SW480 (cell line): ENCODE measurements at regions not wholly inside any gene's neighbourhood (a gene's known extent, or its start where the extent isn't known, plus 50 kb on each side); places are given as distances from the start of the nearest gene placed in this dataset.

Experiments
- DNase-seq: peaks from one replicate; pipeline ENCODE4 v3.0.0-alpha.2; 2016; ENCODE audit warnings: low spot score

DNA sequence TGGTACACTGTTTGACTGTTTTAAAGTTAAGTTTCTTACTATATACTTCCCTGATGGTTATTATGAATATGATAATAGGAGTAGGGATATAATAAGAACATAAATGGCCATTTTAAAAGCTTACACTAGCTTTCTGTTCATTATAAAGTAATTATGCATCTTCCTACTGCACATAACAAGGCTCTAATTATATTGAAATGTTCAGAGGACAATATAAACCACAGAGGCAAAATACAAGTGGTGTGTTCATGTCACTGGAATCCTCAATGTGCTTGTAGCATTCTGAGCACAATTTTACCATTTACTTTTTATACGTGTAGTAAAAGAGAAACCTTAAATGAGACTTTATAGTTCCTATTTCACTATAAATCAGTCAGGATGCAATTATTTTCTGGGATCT lies 268.3 kb downstream of the TMA16 start:
- DNase-seq: no peak

DNA sequence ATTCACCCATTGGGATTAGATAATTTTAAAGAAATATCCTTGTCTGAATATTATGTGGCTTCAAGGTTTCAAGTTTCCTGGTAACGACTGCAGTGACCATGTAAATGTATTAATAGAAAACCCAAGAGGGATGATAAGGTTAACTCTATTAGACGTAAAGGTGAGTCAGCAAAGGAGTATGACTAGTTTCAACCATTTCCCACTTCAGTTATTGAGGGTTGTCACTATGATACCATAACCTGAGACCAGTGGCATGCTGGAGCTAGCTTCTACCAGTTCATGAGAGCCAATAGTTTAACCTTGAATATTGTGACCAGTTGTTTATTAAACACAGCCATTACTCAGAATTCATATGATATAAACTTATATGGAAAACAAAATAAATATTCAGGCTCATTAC lies 270.1 kb downstream of the TMA16 start:
- DNase-seq: no peak

DNA sequence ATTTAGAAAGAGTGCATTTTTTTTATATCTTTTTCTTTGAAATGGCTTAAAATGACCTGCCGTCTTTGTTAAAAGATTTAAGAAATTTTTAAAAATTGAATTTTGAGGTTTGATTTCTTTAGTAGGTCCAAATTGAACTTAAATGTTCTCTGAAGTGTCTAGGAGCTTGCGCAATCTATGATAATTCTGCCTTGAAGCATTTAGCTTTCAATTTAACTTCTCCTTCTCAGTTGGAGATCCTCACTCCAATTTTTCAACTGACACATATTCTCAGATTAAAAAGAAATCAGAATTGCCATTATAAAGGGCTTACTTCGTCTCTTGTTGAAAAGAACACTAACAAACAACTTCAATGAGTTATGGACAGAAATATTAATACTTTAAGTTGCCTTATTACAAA lies 273.5 kb downstream of the TMA16 start:
- no peak for DNase-seq

DNA sequence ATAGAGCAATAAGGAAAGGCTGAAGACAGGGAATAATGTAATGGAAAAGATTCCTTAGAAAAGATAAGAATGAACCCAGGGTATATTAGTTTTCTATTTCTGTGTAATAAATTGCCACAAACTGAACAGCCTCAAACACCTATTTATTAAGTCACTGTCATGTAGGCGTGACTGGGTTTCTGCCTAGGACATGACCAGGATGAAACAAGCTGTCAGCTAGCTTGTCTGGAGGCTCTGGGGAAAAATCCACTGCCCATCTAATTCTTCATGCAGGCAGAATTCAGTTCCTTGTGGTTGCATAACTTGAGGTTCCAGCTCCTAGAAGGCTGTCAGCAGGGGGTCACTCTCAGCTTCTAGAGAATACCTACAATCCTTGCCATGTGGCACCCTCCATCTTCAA lies 277.7 kb downstream of the TMA16 start:
- DNase-seq: no peak

DNA sequence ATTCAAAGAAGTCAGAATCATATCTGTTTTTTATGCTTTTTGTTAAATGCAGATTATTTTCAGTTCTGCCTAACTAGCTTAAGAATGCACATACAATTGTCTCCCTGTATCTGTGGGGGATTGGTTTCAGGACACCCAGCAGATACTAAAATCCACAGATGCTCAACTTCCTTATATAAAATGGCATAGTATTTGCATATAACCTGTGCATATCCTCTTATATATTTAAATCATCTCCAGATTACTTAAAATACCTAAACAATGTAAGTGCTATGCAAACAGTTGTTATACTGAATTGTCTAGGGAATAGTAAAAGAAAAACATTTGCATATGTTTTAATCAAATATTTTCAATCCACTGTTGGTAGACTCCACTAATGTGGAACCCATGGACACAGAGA lies 279.4 kb downstream of the TMA16 start:
- DNase-seq: no peak

DNA sequence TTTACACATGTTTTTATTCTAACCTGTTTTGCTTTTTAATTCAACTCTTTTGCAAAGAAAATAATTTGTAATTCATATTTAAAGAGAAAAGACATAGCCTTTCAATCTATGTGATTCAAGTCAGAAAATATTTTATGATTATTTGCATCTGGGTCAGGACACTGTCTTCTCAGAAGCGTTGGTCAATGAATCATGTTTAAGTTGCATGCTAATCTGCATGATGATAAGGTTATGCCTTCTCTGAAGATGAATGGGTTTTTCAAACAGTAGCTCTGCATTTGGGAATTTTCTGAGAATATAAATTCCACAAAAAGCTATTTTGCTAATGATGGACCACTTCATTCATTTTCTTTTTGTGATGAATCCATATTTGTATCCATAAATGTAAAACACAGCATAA lies 282.5 kb downstream of the TMA16 start:
- DNase-seq: no peak

DNA sequence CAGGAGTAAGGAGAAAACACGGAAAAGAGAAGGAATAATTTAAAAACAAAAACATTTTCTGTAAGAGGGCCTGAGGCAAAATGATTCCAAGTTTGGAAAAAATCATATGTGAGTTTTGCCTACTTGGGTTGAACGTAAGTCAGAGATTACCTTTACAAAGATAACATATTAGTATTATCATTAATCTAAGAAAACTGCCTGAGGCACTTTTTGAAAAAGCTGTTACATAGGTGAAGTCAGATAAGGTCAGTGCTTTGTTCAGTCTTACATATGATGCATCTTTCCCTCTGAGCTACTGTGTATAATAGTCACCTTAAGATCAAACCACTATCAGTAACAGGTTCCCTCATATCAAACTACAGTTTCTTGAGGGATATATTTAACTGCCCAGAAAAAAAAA lies 287.2 kb downstream of the TMA16 start:
- no peak for DNase-seq

DNA sequence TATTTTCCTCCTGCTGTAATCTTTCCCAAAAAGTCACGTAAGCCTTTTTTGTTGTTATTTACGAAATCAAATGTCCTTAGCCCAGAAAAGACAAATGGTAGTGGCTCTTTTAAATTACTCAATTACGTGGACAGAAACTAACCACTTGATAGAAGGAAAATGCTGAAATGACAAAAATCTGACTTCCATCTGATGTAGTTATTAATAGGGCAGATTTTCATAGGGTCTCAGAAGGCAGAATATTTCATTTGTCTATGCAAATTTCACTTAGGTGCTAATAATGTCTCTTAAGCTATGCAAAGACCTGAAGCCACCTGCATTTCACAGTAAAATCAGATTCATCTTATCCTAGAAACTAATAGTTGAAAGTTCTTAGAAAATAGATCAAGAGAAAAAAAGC lies 295.7 kb downstream of the TMA16 start:
- DNase-seq: no peak

DNA sequence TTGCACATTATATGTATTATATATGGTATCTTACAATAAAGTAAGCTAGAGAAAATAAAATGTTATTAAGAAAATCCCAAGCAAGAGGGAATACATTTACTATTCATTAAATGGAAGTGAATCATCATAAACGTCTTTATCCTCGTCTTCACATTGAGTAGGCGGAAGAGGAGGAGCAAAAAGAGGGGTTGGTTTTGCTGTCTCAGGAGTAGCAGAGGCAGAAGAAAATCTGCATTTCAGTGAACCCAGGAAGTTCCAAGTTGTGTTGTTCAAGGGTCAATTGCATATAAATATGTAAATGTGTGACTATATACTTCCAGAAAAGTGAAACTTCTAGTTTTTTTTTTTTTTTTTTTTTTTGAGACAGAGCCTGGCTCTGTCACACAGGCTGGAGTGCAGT lies 301.4 kb downstream of the TMA16 start:
- DNase-seq: no peak

DNA sequence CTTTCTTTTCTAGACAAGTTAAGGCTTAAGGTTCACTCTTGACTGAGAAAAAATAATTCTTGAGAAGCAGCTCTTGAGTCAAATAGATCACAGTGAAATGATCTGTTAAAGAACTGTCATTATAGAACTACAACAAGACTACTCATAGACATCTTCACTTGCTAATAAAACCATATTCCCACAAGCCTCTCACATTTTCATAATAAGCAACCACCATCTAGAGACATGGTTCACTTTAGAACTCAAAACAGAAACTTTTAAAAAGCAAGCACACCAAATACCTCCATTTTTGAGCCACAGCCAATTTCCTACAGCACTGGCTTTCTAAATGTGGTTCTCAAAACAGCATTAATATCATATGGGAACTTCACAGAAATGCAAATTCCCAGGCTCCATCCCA lies 309.5 kb downstream of the TMA16 start:
- no peak for DNase-seq

DNA sequence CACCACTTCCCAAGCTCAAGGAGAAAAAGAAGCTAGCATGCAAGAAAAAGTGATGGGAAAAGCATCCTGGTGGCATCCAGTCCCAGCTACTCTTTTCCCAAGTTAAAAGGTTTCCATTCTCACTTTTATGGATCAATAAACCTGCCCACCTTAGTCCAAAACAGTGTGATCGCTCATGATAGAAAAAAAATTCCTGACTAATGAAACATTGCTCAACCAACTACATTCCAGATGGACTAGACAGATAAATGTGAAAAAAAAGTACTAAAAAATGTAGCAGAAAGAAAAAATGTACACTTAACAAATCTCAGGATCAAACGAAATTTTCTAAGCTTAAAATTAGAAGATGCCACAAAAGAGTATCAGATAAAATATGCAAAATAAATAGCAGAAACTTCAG lies 312.2 kb downstream of the TMA16 start:
- no peak for DNase-seq

DNA sequence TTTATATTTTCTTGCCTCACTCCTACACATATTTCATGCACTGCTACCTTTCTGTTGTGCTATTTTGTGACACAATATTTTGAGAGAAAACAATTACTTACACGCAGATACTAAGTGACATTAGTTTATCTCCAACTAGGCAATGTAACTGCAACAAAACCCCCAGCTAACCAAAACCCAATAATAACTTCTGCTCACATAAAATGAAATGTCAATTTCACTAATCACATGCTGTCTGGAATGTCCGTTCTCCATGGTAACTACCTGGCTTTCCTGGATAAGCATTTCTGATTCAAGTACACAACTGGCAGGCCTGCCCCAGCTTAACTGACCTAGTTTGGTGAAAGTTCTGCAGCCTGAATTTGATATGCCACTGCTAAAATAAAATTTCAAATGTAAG lies 313.5 kb downstream of the TMA16 start:
- DNase-seq: no peak

DNA sequence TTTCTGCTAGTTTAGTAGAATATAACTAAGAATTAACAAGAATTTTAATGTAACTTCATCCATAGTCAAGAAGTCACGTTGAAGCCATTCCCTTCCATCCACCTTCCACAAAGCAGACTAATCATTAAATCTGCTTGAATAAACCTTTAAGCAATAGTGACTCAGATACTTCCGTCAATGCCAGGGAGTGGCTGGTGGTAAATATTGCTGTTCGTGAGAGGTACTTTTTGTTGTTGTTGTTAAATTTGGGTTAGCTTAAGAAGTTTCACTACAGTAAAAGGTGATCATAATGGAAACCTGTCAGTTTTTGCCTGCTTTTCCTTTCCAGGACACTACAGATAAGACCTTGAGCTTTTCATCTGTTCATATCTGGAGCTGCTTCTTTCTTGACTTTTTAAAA lies 316.3 kb downstream of the TMA16 start:
- no peak for DNase-seq

DNA sequence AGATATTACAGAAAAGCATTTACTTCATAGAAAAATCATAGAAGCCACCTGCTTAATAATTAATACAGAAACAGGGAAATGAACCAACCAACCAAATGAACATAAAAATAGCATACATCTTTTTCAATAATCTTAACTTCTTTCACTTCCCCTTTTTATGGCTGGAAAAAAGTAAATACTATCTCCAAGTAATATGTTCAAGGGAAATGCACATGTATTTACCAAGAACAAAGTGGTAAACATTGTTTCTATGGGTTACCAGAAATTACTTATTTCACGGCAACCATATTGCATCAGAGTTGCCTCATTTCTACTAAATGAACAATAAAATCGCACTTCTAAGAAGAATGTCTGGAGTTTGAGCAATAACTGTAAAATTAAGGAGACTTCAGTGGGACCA lies 321.3 kb downstream of the TMA16 start:
- DNase-seq: no peak

DNA sequence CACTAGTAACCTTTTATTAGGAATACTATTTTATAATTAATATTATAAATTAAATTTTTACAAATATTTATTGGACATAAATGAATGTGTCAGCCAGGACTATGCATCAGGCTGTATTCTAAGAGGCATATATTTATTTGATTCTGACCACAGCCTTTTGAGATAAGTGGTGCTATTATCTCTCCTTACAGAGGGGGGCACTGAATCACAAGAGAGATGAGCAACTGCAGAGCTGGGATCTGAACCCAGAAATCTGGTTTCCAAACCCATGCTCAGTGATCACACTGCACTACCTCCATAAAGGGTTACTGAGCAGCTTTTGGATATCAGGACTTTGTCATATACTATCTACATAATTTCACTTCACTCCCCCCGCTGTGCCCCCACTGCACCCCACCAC lies 322.0 kb downstream of the TMA16 start:
- DNase-seq: no peak

DNA sequence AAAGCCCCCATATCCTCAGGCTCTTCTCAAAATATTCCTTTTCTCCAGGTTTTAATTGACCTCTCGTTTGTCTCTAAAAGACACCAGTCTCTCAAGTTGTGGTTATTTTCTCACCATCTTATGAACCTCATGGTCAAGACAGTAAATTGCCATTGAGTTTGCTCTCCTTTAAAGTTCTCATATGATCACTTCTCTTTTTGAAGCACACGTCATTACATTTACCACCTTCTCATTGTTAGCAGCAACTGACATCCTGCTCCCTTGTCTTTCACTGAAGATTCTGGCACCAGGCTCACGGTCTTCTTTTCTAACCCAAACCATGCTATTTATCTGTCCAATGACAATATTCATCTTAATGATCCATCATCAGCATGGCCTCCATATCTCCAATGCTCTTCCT lies 324.2 kb downstream of the TMA16 start:
- DNase-seq: no peak

DNA sequence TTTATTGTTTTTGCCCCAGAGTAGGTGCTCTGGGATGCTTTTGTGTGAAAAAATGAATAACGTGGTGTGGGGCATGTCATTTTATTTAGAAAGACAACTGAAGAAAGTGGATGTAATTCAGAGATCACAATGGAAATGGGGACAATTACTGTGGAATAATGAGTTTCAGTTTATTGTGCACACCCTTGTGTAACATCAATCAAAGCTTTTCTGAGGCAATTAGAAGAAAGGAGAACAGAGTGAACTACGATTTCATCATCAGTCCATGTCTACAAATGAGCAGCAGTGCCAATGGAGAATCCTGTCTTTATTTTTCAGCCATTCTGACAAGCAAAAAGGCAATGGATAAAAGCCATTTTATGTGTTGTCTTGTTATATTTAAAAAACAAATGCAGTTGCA lies 339.2 kb downstream of the TMA16 start:
- DNase-seq: no peak

DNA sequence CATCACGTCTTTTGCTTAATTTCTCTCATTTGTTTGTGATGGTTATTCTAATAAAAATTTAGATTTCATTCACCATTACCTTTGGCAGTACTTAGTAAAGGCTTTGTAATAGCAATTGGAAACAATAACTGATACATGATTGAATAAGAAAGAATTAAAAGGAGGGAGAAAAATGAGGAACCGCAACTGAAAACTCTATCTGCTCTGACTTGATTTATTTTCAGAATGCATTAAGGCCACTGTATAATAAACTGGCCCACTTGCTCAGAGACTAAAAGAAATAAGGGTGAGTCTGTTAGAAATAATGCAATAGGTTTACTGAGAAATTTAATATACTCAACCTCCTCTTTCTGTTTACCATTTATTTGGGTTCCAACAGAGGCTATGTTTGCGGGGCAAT lies 351.5 kb downstream of the TMA16 start:
- DNase-seq: no peak

DNA sequence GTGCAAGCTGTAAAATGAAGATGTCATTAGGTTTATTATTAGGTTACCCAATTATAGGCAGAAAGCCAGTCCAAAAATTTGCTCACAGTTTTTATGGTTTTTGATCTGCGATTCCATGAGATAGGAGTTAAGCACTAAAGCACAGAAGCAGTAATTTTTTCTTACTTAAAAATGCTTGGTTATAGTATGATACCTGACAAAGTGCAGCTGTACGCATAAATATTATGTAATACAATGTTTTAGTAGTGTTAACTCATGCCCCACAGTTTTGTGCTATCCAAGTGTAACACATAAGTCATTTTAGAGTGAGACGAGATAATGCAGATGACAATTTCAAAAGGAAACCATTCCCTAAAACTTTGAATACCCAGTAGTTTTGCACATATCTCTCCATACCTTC lies 357.8 kb downstream of the TMA16 start:
- no peak for DNase-seq

DNA sequence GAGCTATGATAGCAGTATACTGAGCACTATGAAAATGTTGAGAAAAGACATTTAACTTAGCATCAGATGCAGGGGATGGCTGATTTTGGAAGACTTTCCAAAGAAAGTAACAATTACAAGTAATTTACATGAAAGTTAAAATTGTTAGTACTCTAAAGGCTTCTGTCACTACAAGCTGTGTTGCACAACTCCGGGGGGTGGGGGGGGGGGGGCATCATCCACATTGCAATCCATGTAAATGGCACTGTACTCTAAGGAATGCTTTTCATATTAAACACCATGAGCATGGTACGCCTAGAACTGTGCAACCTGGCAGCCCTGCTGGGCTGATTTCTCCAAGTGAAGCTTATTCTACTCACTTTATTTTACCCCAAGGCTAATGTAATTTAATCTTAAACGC lies 363.4 kb downstream of the TMA16 start:
- DNase-seq: no peak

DNA sequence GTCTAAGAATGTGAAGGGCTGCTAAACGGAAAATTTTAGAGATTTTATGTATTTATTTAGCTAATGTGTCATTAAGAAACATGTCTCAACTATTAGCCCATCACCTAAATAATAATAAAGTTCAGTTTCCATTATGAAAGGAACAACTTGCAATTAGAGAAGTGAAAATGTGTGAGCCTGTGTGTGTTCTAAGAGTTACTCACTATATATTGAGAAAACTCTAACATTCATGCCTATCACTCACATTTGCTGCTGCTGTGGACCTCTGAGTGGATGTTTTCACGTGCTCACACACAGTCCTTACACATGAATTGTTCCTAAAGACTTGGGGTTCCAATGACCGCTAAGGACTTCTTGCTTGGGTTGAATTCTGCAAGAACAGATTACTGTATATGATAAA lies 364.0 kb downstream of the TMA16 start:
- no peak for DNase-seq

DNA sequence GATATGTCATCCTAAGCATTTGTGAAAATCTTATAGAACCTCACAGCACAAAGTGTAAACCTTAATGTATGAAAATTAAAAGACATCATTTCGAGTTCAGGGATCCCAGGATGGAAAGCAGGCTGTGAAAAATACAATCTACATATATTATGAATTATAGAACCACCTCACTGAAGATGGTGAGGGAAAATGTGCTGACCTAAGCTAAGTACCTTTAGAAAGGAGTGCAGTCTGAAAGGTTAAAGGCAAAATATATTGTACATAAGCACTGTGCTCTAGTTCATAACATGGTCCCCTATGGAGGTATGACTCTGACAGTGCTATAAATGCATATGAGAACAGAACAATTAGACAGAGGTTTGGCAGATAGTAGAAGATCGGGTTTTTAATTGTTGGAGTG lies 368.6 kb downstream of the TMA16 start:
- DNase-seq: no peak

DNA sequence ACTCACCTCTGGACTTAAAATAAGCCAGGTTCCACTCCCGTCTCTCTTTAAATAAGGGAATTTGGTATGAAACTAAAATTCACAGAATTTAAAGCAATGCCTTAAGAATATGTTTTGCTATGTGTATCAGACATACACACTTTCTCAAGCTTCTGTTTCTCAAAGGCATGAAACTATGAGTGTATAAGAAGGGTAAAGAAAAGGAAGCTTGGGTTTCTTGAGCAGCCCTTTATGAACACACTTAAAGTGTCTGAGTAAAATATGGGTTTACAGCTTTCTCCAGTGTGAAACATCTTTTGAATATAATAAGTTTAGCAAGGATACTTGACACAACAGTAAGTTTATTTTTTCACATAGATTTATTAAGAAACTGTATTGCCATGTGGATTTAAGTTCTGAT lies 370.5 kb downstream of the TMA16 start:
- DNase-seq: no peak

DNA sequence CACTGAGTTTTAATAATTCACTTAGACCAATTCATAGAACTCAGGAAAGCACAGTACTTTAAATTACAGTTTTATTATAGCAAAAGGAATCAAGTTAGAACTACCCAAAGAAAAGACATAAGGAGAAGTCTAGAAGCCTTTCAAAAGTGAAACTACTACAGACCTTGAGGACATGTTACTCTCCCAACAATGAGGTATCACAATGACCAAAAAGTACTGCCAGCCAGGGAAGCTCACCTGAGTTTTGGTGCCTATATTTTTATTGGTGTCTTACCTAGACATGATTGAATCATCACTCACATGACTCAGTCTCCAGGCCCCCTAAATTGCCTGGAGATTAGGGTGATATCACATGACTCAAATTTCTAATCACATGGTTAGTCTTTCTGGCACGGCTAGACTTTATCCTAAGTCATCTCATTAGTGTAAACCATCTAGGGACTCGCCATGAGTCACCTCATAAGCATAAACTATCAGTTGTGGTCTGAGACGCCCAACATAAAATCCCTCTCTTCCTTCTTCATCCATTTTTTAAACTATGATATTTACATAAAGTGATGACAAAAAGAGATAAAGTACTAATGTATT lies 372.3 kb downstream of the TMA16 start:
- no peak for DNase-seq

DNA sequence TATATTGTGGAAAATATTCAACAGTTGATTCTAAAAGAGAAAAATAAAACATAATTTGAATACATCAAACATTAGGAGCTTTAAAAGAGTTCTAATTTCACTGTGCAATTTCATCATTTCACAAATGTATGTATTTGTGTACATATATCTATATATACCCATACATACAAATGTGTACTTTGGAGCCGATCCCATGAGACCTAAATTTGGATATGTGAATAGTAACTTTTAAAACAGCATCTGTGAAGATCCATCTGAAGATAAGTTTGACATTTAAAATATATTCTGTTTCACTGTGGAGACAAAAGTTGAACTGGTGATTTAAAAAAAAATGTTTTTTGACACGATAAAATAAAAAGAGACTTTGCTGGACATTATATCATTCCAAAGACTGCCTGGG lies 374.0 kb downstream of the TMA16 start:
- DNase-seq: no peak
